NB4 (cell line): ENCODE measurements at regions not wholly inside any gene's neighbourhood (a gene's known extent, or its start where the extent isn't known, plus 50 kb on each side); places are given as distances from the start of the nearest gene placed in this dataset.

ENCODE experiments used
- DNase-seq: peaks from one replicate; pipeline ENCODE4 v3.0.0; 2010; ENCODE audit warnings: low read depth
- H3K4me3 ChIP-seq: one replicate; pipeline ENCODE4 v1.5.1; 2011; ENCODE audit warnings: mild to moderate bottlenecking, low read depth, low read length, moderate library complexity
- CTCF ChIP-seq: IDR thresholded peaks from one replicate; pipeline ENCODE4 v1.5.1; 2012; ENCODE audit warnings: low read depth, low read length
- MAX ChIP-seq: IDR thresholded peaks from 2 replicates; pipeline ENCODE4 v1.6.1; 2011; ENCODE audit warnings: low read depth, low read length
- MYC ChIP-seq: IDR thresholded peaks from 2 replicates; pipeline ENCODE4 v1.6.1; 2011; ENCODE audit warnings: low read depth, low read length
- POLR2A ChIP-seq: IDR thresholded peaks from 2 replicates; pipeline ENCODE4 v1.6.1; 2011; ENCODE audit warnings: mild to moderate bottlenecking; ENCODE audit not compliant: insufficient read length; ENCODE audit errors: extremely low read depth

GRCh38 chr9:115495836-115496235 lies 377.9 kb upstream of the TNC start:
- no peak for DNase-seq
- TF ChIP-seq POLR2A (no peak), CTCF (no peak)
- H3K4me3 ChIP-seq = no peak overlapping the region

- no peak for TF ChIP-seq CTCF
- TF ChIP-seq POLR2A = no peak
- no peak for TF ChIP-seq MYC
- no peak for TF ChIP-seq MAX
- H3K4me3 ChIP-seq = no peak overlapping the region
- DNase-seq = no peak
Measured at GRCh38 chr9:115498303-115498702, 380.3 kb upstream of the TNC start.

GRCh38 chr9:115507148-115507547 lies 389.2 kb upstream of the TNC start:
- H3K4me3 ChIP-seq = no peak overlapping the region
- no peak for DNase-seq
- TF ChIP-seq MAX (no peak), POLR2A (no peak), CTCF (no peak), MYC (no peak)

- no peak for DNase-seq
- H3K4me3 ChIP-seq = no peak overlapping the region
- TF ChIP-seq POLR2A (no peak), MYC (no peak), MAX (no peak), CTCF (no peak)
Measured at GRCh38 chr9:115513148-115513547, 395.2 kb upstream of the TNC start.

- DNase-seq = no peak
- H3K4me3 ChIP-seq = no peak overlapping the region
- no peak for TF ChIP-seq MYC
- TF ChIP-seq POLR2A = no peak
- no peak for TF ChIP-seq MAX
- no peak for TF ChIP-seq CTCF
Measured at GRCh38 chr9:115514454-115514853, 396.5 kb upstream of the TNC start.

- DNase-seq = no peak
- TF ChIP-seq MAX (no peak), CTCF (no peak), MYC (no peak), POLR2A (no peak)
- H3K4me3 ChIP-seq = no peak overlapping the region
Measured at GRCh38 chr9:115517335-115518075, 399.5 kb upstream of the TNC start.
